Muscle of arm (tissue), 1 donor: ENCODE measurements at regions not wholly inside any gene's neighbourhood (a gene's known extent, or its start where the extent isn't known, plus 50 kb on each side); places are given as distances from the start of the nearest gene placed in this dataset.
"Not testable (repeated sequence)": the region's sequence is repeated elsewhere in the genome, so short reads cannot be mapped to it uniquely, and the experiment has no call there.

Experiments
- DNase-seq: peaks from one replicate; pipeline ENCODE4 v3.0.0-alpha.2; 2013

DNA sequence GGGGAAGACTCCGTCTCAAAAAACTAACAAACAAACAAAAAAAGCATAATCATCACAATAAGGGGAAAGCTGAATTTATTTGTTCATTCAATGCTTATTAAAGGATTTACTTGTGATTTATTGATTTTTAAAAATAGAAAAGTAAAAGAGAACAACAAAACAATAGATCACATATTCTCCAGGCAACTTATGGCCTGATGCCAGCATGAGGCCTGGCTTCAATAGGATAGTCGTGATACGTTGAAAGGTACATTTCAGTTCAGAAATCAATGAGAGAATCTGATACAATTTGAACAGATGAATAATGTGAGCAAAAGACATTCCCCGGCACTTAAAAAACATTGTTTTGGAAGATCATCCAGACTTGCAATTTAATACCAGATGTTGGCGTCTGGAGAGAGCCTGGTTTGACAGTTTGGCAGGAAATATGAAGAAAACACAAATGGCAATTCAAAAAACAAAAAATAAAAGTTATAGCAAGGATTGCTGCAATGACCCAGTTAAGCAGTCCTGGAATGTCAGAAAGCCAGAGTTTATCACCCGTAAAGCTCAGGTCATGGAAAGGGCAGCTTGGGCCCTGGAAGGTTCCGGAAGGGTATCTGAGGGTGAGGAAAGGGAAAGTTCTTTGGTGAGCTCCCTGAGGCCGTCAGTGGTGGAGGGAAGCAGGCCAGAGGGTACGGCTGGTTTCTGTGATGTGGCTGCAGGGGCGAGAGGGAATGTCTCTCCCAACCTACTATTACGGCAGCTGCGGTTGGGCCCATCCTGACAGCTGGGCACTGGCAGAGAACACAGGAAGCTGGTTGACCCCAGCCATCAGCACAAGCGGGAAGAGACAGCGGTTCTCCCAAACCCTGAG is 230.2 kb upstream of the HES1 start:
- DNase-seq = peak; percentile 19

DNA sequence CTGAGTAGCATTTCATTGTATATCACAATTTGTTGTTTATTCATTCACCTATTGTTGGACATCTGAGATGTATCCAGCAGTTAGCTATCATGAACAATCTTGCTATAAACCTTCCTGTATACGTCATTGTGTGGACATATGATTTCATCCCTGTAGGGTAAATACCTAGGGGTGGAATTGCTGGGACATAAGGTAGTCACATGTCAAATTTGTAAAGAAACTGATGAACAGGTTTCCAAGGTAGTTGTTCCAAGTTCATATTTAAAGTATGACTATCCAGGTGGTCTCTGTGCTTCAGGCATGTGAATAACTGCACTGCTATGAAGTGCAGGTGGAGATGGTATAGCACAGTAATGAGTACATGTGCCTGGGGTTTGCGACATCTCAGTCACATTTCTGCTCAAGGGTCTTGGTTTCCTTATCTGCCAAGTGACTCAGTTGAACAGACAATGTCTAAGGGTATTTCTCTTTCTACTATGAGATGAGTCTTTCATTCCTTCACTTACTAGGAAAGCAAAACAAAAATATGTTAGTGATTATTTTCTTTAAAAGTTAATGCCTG is 229.0 kb upstream of the HES1 start:
- DNase-seq = no peak

- no peak for DNase-seq
Observed at GRCh38 chr3:193908181-193908744, 227.7 kb upstream of the HES1 start.

GRCh38 chr3:193909387-193909786 is 226.6 kb upstream of the HES1 start:
- no peak for DNase-seq

GRCh38 chr3:193910310-193910709 is 225.6 kb upstream of the HES1 start:
- DNase-seq = no peak

DNA sequence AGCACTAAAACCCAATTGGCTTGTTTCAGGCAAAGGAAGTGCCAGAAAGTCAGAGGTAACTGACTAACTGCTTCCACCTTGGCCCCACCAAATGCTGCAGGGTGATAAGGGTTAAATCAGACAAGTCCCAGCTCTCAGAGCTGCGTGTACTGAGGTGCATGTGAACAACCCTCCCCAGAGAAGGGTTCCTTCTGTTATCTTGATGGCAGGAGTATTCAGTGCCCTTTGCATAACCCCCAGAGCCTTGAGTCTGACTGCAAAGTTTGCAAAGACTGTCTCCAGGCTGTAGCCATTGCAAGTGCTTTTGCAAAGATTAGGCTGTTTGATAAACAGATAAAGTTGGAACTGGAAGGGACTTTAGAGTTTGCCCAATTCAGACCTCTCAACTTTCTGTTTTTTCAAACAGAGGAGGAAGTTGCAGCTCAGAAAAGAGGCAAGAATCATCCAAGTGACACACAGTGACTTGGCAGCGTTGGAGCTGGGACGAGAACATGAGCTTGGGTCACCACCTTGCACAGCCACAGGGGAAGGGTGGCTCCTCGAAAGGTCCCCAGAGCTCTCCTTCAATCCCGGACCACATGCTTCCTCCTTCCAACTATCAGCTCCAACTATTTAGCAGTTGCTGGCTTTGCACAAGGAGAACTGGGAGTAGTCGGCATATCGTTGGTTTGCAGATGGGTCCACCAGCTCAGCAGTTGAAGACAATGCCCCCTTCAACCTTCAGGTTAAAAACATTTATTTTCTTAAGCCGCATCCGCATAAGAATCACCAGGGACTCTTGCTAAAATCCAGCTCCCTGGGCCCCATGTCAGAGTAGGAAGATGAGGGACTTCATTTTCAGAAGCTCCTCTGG is 224.8 kb upstream of the HES1 start:
- no peak for DNase-seq

DNA sequence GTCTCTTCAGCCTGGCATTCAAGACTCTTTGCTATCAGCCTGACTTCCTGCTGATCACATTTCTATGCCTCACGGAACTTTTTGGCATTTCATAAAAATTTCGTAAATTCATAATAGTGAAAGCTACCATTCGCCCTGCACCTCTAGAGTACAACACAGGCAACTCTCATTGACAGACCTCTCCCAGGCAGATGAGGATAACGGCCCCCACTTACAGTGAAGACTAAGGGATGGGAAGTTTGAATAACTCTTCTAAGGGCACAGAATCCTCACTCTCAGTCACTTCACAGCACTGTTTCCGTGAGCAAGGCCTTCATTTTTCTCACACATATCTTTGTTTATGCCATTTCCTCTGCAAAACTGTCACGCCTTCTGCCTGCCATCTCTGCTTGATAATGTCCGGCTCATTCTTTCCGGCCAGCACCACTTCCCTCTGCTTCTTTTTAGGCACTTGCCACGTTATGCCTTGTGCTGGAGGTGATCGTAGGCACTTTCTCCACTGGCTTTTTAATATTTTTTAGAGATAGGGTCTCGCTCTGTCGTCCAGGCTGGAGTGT is 224.1 kb upstream of the HES1 start:
- no peak for DNase-seq

DNA sequence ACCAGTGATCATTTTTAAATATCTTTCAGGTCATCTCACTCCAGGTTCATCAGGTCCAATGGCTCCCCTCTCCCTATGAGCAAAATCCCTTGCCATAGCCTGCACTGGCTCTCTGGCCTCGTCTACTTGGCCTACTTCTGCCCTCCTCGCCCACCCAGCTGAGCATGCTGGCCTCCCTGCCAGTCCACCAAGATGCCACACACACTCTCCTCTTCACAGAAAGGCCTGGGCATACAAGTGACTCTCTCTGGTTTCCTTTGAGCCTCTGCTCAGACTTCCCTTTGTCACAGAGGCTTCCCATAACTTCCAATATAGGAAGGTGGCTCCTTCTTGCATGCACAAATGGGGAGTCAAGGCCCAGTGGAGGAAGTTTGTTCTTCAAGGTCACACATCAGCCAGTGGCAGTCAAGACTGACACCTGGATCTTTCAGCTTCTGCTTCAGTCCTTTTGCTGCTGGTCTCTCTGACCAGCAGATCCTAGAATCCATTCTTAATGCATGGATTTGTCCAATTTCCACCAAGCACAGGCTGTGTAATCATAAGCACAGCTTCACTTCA is 223.2 kb upstream of the HES1 start:
- DNase-seq = no peak

GRCh38 chr3:193914602-193915001 is 221.3 kb upstream of the HES1 start:
- DNase-seq = no peak

- no peak for DNase-seq
Observed at GRCh38 chr3:193915099-193915498, 220.8 kb upstream of the HES1 start.

DNA sequence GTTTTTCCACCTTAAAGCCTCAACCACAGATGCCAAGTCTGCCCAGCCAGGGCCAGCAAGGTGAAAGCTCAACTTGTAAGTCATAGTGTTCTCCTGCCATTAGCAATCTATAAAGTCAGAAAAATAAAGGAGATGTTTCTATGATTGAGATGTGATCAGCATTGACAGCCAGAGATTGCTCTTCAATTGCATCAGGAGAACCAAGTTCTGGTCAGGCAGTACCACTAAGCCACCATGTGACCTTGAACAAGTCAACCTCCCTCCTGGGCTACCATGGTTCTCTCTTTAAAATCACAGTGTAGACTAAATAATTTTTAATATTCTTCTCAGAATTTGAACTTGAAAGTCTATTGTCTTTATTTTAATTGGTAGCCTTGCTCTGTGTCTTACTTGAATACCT is 220.3 kb upstream of the HES1 start:
- DNase-seq = no peak

DNA sequence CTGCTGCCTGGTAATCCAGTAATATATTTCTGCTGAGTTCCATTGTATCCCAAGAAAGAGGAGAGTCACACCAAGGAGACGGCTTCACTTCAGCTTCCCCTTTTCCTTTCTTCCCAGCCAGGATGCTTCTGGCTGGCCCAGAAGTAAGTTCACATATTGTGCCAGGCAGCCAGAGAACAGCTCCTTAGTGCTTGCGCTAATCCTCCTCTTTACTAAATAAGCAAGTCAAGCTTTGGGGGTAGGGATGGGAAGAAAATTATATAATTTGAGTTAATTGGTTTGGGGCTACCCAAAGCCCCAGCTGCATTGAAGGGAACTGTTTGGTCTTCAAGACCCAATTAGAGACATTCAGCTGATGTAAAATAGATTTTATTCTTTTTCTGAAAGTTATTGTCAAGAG is 218.8 kb upstream of the HES1 start:
- no peak for DNase-seq

GRCh38 chr3:193921465-193921864 is 214.5 kb upstream of the HES1 start:
- DNase-seq = no peak

DNA sequence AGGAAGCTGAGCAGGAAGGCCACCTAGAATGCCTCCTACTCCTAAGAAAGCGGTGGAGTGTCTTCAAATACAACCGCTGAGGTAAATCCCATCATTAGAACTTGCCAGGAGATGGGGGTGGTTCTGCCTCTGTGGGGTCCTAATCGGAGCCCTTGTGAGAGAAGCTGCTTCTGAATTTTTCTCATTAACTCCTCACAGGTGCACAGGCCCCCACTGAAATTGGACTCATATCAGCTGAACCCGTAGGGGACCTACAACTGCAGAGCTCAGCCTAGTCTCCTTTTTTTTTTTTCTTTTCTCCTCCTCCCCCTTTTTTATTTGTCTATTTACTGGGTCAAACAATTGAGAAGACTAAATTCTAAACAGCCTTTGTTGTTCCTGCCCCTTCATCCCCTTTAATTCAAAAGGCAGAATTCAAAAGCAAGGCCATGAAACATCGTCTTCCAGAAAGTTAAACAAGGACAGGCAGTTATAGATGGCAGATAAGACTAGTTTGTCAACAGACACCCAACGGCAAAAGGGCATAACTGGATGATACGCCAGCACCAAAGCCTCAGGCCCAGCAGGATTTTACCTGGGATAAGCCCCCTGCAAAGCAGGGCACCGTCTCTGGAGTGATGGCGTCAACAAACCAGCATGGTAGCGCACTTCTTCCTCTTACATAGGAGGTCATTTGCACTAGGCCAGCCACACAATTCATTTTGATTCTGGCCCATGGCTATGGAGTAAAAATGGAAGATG is 213.7 kb upstream of the HES1 start:
- no peak for DNase-seq

- DNase-seq = not testable (repeated sequence)
Observed at GRCh38 chr3:193923958-193924357, 212.0 kb upstream of the HES1 start.

DNA sequence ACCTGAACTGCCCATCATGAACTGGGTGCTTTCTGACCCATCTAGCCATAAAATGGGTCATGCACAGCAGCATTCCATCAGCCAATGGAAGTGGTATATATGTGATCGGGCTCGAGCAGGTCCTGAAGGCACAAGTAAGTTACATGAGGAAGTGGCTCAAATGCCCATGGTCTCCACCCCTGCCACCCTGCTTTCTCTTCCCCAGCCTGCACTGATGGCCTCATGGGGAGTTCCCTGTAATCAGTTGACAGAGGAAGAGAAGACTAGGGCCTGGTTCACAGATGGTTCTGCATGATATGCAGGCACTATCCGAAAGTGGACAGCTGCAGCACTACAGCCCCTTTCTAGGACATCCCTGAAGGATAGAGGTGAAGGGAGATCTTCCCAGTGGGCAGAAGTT is 209.9 kb upstream of the HES1 start:
- not testable (repeated sequence) for DNase-seq

DNA sequence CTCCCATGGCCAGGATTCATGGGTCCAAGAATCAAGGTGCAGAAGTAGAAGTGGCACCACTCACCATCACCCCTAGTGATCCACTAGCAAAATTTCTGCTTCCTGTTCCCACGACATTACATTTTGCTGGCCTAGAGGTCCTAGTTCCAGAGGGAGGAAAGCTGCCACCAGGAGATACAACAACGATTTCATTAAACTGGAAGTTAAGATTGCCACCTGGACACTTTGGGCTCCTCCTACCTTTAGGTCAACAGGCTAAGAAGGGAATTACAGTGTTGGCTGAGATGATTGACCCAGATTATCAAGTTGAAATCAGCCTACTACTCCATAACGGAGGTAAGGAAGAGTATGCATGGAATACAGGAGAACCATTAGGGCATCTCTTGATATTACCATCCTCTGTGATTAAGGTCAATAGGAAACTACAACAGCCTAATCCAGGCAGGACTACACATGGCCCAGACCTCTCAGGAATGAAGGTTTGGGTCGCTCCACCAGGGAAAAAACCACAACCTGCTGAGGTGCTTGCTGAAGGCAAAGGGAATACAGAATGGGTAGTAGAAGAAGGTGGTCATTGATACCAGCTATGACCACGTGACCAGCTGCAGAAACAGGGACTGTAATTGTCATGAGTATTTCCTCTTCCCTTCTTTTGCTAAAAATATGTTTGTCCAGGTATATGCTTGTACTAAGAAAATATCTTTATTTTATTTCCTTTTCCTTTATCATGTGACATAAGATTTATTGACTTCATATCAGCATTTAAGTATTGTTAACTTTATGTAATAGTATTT is 208.3 kb upstream of the HES1 start:
- DNase-seq = not testable (repeated sequence)

DNA sequence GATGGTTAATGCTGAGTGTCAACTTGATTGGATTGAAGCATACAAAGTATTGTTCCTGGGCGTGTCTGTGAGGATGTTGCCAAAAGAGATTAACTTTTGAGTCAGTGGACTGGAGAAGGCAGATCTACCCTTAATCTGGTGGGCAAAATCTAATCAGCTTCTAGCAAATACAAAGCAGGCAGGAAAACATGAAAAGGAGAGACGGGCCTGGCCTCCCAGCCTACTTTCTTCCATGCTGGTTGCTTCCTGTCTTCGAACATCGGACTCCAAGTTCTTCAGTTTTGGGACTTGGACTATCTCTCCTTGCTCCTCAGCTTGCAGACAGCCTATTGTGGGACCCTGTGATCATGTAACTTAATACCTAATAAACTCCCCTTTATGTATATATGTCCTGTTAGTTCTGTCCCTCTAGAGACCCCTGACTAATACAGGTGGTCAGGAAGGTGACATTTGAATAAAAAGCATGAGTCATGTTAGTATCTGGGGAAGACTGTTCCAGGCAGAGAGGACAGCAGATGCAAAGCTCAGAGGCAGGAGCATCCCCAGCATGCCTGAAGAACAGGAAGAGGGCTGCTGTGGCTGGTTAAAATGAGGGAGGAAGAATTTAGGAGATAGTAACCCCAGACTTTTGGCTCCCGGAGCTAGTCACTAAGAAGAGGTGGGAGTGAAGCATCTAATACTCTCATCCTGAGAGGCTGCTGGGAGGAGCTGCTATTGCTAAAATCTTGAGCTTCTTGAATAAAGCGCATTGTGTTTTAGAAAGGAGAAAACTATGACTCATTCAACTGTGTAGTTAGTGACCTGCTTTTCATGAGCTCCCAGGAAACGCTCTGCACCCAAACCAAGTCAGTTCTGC is 207.4 kb upstream of the HES1 start:
- no peak for DNase-seq

DNA sequence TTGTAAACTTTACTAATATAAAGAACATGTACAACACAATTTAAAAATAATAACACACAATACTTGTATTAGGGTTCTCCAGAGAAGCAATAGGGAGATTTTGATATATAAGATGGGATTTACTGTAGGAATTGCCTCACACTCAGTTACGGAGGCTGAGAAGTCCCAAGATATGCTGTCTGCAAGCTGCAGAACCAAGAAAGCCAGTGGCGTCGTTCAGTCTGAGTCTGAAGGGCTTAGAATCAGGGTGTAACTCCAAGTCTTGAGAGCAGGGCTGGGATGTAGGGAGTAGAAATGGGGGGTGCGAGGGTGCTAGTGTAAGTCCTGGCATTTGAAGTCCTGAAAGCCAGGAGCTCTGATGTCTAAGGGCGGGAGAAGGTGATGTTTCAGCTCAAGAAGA is 206.6 kb upstream of the HES1 start:
- no peak for DNase-seq
